Fibroblast of gingiva (primary cell): ENCODE measurements at regions not wholly inside any gene's neighbourhood (a gene's known extent, or its start where the extent isn't known, plus 50 kb on each side); places are given as distances from the start of the nearest gene placed in this dataset.

ENCODE experiments used
- DNase-seq: peaks from one replicate; pipeline ENCODE4 v3.0.0-alpha.2; 2011; ENCODE audit warnings: low read depth

DNA sequence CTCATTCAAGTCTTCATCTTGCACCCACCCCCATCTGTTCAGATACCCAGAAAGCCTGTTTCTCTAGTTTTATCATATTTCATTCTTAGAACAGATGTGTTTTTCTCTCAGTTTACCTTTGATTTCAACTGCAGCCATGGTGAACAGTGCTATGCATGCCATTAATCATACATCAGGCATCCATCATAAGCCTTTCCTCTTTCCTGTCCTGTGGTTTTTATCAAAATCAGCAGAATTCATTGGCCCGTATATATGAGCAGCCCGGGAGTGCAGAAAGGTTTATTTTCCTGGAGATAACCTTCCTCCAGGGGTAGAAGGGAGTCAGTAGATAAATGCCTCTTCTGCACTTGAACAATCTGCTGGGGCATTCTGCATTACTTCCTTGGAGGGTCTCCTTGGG is 65.7 kb downstream of the IL21 start:
- no peak for DNase-seq

DNA sequence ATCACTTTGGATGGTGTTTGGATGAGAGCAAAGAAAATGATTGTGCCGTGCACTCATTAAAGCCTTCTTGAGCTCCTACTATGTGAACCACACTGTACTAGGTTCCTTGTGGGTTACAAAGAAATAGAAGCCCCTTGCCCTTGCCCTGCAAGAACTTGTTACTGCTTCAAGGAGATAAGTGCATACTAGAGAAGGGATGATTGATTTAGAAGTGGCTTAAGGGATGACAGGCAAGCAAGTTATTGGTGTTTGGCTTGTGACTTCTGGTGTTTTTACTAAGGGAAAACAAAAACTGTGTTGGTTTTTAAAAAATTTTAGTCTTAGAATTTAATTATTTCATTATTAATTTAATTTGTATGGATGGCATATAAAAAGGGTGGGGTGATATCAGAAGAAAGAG is 67.4 kb downstream of the IL21 start:
- DNase-seq = no peak

DNA sequence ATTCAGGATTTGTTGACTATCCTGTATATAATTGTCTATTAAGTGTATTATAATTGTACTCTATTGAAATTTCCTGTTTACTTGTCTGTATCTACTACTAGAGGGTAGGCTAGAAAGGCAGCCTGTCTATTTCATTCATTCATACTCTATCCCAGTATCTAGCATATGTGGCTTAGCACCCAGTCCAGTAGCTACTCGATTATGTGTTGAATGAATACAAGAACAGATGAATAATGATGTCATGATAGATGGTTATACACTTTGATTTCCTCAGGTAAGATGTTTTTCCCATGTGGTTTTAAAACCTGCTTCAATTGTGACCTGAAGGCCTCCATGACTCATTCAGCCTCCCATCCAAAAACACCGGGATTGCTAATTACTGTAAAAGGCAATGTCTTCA is 68.0 kb downstream of the IL21 start:
- no peak for DNase-seq

DNA sequence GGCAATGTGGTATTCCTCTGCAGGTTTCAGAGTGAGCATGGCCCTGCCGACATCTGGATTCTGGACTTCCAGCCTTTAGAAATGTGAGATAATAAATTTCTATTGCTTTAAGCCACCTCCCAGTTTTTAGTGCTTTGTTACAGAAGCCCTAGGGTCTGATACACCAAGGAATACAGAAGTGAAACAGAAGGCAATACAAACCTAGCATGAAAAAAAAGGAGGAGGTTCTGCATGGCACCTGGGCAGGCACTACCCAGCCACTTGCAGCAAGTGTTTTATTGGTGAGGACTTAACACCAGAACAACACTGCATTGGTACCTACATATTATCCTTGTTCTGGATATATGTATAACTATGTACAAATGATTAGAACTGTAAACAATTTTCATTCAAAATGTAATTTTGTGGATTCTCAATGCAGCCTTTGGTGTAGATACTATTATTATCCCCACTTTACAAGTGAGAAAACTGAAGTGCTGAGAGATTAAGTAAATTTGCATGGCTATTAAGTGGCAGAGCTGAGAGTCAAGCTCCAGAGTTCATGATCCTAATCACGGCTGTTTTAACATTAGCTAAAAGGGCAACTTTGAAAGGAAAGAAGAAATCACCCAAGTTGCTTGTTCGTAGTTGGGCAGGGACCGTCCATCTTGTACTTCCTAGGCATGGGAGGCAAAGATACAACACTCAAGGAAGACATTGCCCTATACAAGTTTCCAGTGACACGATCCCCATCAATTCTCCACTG is 71.8 kb downstream of the IL21 start:
- no peak for DNase-seq

DNA sequence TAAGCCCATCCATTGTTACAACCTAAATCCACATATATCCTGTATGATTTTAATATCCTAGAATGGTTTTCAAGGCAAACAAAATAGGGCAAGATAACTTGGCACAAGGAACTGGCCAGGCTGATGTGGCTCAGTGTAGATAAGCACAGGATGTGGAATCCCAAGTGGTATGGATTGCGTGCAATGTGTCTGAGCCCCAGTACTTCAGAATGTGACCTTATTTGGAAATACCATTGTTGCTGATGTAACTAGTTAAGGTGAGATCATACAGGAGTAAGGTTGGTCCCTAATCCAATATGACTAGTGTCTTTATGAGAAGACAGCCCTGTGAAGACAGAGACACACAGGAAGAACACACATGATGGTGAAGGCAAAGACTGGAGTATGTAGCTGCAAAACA is 72.4 kb downstream of the IL21 start:
- no peak for DNase-seq

DNA sequence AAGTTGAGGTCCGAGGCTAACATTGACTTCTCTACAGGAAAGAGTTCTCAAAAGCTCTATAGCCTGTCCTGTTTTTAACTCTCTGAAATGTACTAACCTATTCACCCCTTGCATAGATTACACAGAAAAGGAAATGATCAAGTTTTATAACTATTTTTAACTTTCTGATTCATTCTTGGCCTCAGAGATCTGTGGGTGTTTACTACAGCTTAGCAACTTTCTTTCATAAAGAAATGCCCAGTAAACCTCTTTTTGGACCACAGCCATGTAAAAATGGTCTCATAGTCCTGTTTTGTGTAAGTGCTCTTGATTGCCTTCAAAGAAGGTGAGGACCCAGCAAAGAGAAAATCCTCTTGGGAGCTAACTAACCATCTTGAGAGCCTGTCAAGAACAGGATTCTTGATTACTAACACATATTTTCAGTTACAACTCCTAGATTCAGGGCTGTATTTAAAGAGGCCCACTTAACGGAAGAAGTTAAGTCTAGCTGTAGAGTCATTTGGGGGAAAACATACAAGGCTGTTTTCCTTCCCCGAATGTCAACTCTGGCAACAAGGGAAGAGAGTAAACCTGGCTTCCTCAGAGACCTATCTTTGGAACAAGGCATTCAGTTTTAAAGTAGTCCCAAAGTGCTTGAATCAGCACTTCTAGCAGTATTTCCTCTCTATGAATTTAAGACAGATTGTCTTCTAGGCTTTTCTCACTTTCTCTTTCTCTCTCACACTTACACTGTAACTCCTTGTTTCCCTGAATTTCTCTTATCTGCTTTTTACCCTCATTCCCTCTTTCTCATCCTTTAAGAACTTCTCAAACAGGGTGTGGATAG is 78.2 kb downstream of the IL21 start:
- peak; percentile 23 for DNase-seq

DNA sequence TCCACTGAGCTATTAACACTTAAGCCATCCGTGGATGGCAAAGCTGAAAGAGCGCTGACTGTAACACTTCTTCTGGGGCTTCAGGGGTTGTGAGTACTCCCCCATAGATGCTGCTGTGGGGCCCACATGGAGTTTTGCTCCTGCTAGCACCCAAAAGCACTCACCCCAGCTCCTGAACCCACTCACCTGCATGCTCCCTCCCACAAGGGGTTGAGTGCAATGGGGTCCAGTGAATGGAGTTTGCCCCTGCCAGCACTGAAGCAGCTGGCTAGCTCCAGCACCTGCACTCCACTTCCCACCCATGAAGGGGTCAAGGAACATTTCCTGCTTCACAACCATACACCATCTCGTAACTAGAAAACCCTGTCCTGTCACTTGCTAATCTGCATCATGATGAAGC is 78.9 kb downstream of the IL21 start:
- no peak for DNase-seq

DNA sequence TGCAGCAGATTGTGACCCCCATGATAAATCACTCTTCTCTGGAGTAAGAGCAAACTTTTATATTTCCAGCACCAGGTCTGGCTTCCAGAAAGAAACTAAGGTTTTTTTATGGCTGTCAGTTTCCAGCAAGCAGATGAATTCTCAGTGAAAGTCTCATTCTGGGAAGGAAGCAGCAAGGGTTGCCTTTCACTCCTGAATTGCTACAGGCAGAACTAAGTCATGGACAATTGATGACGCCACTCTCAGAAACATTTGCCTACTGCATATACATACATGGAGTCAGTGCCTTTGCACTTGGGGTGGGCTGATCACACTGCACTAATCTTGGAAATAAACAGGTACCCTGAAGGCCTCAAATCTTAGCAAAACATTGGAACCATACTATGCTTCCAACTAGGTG is 80.0 kb downstream of the IL21 start:
- no peak for DNase-seq

DNA sequence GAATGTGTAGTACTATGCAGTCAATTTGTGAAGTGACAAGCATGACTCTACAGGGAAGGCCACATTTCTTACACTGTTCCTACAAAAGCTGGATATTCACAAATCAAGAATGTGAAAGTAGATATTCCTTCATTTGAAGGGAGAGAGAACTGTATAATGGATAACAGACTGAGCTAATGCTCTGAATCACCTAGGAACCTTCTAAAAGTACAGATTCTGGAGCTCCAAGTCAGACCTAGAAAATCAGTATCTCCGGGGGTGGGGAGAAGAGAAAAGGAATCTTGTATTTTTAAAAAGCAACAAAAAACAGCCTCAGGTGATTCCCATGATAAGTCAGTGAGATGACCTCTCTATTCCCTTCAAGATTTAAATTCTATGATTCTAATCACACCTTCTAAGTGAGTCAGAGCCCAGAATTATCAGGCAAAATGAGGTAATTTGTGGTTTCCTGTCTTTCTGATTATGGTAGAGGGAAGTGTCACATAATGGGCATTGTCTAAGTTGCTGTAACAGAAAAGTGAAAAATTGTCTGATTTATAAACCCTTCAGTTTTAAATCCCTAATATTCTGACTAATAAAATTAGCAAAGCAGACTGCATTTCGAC is 80.9 kb downstream of the IL21 start:
- no peak for DNase-seq

DNA sequence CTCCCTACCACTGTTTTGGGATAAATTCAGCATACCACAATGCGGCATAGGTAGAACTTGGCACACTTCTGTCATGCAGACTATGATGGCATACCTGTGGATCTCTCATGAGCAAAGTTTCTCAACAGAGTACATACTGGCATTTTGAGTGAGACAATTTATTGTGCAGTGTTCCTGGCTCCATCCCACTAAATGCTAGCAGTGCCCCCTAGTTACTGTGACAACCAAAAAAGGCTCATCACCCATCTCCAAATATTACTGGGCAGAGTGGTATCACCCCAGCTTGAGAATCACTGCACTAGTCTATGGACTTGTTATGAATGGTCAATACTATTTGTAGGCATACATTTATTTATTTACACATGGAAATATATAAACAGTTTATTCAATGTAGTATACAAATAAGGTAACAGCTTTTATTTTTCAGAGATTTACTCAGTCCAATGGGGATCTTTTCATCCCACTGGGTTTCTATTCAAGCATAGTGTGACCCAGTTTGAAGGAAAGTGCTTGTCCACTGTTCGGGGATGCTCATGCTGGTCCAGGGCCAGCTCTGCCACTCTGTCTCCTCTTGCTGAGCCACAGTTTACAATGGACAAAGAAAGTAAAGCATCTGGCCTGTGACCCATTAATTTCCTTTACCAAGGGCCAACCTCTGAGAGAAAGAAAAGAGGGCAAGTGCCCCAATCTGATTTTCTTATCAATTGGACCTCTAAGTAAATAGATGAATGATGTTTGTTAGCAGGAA is 81.0 kb upstream of the IL2 start:
- no peak for DNase-seq

DNA sequence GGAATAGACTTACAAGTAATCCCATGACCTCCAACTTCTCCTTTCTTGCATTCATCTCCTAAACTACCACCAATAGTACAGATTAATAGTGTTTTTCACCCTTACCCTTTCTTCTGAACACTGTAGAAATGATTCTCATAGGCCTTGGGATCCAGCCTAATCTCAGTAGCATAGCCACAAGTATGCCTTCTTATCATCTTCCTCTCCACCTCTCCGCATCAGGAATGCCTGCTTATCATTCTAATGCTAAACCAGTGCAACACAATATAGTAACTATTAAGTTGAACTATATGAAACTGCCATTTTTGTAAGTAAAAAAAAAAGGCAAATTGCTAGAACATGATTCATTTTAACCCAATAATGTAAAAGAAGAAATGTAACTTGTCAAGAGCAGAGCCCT is 79.5 kb upstream of the IL2 start:
- no peak for DNase-seq

DNA sequence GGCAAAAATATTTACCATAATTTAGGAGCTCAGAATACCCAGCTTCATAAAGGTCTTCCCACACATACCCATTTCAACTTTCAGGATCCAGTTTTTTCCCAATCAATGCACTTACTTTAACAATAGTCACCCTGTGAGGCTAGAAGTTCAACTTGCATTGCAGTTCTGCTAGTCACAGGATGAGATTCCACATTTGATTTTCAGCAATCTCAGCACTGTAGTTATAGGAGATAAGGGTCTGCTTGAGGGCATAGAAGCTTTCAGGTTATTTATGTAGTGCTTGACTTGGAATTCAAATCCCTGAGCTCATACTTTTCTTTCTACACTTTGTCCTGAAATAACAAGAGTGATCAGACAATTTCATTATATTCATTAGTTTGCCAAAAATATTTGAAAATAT is 78.3 kb upstream of the IL2 start:
- no peak for DNase-seq

DNA sequence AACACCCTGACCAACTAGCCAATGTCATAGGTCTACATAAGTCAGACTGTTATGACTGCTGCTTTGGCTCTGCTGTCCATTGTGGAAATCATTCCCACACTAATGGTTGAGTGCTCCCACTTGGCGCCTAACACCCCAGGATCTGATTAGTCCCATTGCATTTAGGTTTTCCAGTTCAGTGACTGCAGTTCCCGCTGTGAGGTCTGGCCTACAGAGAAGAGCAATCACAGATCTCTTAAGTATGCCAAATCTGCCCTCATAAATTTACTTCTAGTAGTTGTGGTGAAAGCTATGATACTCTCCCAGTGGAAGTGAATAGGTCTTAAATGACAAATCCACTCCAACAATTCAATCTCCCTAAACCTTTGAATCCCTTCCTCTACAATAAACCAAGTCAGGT is 77.3 kb upstream of the IL2 start:
- DNase-seq = no peak

DNA sequence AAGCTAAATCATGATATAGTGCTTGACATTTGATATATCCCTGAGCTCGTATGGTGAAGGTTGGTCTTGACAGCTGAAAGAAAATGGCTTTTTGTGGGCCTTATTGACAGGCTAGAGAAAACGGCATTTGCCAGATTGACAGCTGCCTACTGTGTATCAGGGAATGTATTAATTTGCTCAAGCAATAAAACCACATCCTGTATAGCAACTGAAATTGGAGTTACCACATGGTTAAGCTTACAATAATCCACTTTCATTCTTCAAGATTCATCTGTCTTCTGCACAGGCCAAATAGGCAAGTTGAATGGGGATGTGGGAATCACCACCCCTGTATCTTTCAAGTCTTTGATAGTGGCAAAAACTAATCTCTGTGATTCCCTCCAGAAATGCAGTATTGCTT is 76.2 kb upstream of the IL2 start:
- no peak for DNase-seq

DNA sequence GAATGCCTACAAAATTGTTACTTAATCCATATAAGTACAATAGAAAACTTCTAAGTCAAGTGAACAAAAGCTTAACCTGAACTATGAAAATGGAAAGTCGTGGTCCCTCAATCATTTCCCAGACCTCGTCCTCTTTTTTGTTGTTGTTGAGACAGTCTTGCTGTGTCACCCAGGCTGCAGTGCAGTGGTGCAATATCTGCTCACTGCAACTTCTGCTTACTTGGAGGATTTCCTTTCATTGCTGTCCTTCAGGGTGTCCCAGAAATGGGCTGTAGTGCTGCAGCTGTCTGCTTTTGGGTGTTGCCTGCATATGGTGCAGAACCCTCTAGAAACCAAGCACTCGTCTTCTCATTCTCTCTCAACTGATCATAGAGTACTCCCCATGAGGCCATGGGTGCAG is 75.0 kb upstream of the IL2 start:
- no peak for DNase-seq

DNA sequence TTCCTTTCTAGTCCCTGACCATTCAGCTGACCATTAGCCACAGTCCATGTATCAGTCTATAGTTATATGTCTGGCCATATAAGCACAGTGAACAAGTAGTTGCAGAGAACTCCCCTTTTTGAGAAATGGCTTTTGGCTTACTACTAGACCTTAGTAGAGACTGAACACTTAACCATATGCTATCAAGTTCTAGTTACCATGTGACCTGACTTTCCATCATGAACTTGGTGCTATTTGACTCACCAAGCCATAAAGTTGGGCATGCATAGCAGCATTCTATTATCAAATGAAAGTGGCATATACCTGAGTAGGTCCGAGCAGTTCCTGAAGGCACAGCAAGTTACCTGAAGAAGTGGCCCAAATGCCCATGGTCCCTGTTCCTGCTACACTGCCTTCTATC is 74.5 kb upstream of the IL2 start:
- DNase-seq = no peak

DNA sequence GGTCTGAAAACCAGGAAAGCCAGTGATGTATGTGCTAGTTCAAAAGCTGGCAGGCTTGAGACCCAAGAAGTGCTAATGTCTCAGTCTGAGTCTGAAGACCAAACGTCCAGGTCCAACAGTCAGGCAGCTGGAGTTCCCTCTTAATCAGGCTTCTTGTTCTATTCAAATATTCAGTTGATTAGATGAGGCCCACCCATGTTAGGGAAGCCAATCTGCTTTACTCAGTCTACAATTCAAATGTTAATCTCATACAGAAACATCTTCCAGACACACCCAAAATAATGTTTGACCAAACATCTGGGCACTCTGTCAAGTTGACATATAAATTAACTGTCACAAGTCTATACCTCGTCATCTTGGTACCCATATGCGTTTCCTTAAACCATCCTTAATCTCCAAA is 72.4 kb upstream of the IL2 start:
- no peak for DNase-seq

DNA sequence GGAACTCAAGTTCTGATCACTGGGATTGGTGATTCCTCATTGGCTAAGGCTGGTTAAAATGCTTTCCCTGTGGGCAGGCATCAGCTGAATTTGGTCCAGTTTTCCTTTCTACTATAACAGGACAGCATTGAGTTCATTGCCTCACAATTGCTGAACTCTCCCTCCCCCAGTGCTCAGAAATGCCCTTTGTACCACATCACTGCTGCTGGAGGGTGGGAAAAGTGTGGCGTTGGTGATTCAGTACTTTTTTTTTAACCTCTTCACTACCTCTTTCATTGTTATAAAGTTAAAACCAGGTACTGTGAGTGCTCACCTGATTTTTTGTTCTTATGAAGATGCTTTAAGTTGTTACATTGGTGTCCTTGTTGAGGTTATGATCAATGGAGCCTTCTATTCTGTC is 69.3 kb upstream of the IL2 start:
- no peak for DNase-seq

DNA sequence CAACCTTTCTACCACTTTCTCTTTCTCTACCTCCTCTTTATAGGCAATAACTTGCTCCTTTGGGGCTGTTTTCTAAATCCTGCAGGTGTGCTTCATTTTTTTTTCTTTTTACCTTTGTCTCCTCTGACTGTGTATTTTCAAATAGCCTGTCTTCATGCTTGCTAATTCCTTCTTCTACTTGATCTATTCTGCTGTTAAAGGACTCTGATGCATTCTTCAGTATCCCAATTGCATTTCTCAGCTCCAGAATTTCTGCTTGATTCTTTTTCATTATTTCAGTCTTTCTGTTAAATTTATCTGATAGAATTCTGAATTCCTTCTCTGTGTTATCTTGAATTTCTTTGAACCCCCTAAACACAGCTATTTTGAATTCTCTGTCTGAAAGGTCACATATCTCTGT is 67.7 kb upstream of the IL2 start:
- no peak for DNase-seq

DNA sequence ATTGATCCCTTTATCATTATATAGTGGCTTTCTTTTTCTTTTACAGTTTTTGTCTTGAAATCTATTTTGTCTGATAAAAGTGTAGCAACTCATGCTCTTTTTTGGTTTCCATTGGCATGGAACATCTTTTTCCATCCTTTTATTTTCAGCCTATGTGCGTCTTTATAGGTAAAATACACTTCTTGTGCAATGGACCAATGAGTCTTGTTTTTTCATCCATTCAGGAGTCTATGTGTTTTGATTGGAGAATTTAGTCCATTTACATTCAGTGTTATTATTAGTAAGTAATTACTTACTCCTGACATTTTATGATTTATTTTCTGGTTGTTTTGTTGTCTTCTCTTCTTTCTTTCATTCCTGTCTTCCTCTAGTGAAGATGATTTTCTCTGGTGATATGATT is 66.4 kb upstream of the IL2 start:
- no peak for DNase-seq

DNA sequence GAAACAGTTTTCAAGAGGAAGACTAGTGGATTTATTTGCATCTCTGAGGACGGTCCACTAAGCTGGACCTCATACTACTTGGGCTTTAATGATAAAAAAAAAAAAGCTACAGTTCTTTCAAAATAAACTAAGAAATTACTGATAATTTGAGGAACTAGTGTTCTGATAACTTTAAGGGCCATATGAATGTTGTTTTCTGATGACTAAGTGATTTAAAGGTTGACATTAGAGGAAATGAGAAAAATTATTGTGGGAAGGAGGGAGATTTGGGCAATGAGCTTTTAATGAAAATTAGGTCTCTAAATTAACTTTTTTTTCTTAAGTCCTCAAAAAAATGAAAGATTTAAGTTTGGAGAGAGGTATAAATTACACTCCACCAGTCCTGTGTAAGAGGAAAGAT is 60.8 kb upstream of the IL2 start:
- no peak for DNase-seq

DNA sequence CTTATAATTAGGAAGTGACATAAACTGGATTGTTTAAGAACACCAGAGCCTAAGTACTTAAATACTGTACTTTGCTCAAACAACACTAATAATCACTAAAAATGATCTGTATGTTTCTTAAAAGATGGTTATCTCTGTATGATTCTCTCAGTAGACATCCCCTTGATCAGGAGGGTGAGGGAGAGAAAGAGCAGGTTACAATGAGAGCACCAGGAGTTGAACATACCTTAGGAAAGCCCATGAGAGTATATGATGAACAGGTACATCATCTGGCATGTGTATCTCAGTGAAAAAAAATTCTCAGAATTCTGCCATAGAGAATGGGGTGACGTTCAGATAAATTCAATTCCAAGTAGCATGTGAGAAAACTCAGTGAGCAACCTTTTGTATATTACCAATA is 59.9 kb upstream of the IL2 start:
- DNase-seq = no peak

DNA sequence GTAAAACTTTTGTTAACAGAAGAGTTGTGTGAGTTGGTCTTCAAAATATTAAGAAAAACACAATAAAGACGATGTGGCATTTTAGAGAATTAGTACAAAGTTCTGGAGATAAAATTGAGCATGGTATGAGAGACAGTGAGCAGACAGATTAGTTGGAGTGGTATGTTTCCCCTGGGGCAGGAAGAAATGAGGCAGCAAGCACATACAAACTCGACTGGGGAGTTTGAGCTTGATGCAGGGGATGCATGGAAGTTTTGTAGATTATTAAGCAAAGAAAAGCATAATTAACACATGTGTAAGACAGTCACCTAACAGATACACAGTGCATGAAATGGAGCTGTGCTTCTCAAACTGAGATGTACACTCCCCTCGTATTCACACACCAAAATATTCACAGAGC is 58.1 kb upstream of the IL2 start:
- no peak for DNase-seq
